ENCODE measurements at regions not wholly inside any gene's neighbourhood (a gene's known extent, or its start where the extent isn't known, plus 50 kb on each side); places are given as distances from the start of the nearest gene placed in this dataset.

DNA sequence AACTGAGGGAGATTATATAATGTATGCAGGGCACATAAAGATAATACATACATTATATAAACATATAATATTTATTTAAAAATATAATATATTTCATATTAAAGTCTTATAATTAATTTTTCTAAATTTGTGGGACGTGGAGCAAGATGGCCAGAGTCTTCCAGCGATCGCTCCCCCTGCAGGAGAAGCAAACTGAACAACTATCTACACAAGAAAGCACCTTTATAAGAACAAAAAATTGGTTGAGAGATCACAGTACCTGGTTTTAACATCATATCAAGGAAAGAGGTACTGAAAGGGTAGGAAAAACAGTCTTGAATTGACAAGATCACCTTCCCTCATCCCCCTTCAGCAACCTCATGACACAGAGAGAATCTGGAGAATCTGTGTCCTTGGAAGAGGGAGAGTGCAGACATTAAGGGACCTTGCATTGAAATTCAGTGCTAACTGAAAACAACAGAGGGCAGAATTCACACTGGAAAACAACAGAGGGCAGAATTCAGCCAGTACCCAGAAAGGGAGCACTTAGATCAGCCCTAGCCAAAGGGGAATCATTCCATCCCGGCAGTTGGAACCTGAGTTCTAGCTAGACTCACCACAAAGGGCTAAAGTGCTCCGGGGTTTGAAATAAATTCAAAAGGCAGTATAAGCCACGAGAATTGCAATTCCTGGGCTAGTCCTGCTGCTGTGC is 262.5 kb upstream of the NDST3 start:
- Mint-ChIP-seq H3K27ac (no peak overlapping the region), H3K4me3 (no peak overlapping the region), H3K36me3 (no peaks in the 10 kb centered on the region), H3K27me3 (no peaks in the 10 kb centered on the region), H3K9me3 (peaks cover 0 to 2% of the 10 kb centered on the region in 2 donors), H3K4me1 (no peaks in the 10 kb centered on the region)
- DNase-seq = no peak
- ATAC-seq (replicated peaks) = no peak

- no peak for ATAC-seq (replicated peaks)
- no peaks in the 10 kb centered on the region for H3K27me3 Mint-ChIP-seq
Observed at GRCh38 chr4:117773064-117773936, 261.0 kb upstream of the NDST3 start.

DNA sequence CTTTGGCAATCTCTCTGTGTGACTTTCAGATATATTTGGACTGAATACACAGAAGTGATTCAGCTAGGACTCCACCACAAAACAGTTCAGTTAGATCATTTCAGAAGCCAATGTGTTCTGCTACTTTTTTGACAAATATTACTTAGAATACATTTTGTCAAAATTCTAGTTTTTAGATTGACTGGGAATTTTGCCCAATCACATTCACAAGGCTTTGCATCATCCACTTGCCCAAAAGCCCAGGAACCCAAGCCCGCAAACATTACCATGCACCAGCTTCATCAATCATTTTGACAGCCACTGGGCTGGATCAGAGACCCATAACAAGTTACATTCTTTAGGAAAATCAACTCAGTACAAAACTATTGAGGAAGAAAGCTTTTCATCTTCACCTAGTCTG is 256.6 kb upstream of the NDST3 start:
- DNase-seq = no peak
- no peaks in the 10 kb centered on the region for H3K36me3 Mint-ChIP-seq
- no peak overlapping the region for H3K4me3 Mint-ChIP-seq
- peaks cover 0 to 2% of the 10 kb centered on the region in 2 donors for H3K9me3 Mint-ChIP-seq
- H3K4me1 Mint-ChIP-seq = no peaks in the 10 kb centered on the region
- no peak for ATAC-seq (replicated peaks)
- no peak overlapping the region for H3K27ac Mint-ChIP-seq
- no peaks in the 10 kb centered on the region for H3K27me3 Mint-ChIP-seq

More at GRCh38 chr4:117773064-117773936, 261.0 kb upstream of the NDST3 start:
- H3K36me3 Mint-ChIP-seq = no peaks in the 10 kb centered on the region
- H3K27ac Mint-ChIP-seq = no peak overlapping the region
- no peak overlapping the region for H3K4me3 Mint-ChIP-seq
- H3K9me3 Mint-ChIP-seq = peaks cover 0 to 2% of the 10 kb centered on the region in 2 donors
- no peak for DNase-seq
- no peaks in the 10 kb centered on the region for H3K4me1 Mint-ChIP-seq

DNA sequence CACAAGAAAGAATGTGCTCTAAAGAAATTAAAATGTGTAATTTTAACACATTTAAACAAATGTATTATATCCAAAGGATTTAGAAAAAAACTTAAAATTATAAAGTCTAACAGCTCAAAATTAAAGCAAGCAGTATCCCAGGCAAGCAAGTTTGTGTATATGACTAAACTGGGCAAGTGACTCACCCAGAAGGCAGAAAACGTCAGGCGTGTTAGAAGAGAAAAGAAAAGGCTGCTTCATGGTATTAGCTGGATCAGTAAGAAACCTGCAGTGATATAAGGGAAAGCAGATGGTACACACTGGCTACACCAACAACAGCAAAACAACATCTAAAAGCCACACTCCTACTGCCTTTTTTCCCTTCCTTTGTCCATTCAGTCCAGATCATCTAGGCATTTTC is 250.6 kb upstream of the NDST3 start:
- Mint-ChIP-seq H3K27me3 (no peaks in the 10 kb centered on the region), H3K27ac (no peak overlapping the region), H3K9me3 (no peaks in the 10 kb centered on the region), H3K36me3 (no peaks in the 10 kb centered on the region), H3K4me3 (no peak overlapping the region), H3K4me1 (no peaks in the 10 kb centered on the region)
- ATAC-seq (replicated peaks) (no peak), DNase-seq (no peak)

- no peaks in the 10 kb centered on the region for H3K4me1 Mint-ChIP-seq
- H3K27me3 Mint-ChIP-seq = no peaks in the 10 kb centered on the region
- H3K4me3 Mint-ChIP-seq = no peak overlapping the region
- no peak for DNase-seq
- H3K9me3 Mint-ChIP-seq = no peaks in the 10 kb centered on the region
- H3K27ac Mint-ChIP-seq = no peak overlapping the region
- no peaks in the 10 kb centered on the region for H3K36me3 Mint-ChIP-seq
- ATAC-seq (replicated peaks) = no peak
Observed at GRCh38 chr4:117784266-117784665, 250.0 kb upstream of the NDST3 start.

GRCh38 chr4:117786566-117786965 is 247.7 kb upstream of the NDST3 start:
- no peaks in the 10 kb centered on the region for H3K36me3 Mint-ChIP-seq
- no peak for ATAC-seq (replicated peaks)

DNA sequence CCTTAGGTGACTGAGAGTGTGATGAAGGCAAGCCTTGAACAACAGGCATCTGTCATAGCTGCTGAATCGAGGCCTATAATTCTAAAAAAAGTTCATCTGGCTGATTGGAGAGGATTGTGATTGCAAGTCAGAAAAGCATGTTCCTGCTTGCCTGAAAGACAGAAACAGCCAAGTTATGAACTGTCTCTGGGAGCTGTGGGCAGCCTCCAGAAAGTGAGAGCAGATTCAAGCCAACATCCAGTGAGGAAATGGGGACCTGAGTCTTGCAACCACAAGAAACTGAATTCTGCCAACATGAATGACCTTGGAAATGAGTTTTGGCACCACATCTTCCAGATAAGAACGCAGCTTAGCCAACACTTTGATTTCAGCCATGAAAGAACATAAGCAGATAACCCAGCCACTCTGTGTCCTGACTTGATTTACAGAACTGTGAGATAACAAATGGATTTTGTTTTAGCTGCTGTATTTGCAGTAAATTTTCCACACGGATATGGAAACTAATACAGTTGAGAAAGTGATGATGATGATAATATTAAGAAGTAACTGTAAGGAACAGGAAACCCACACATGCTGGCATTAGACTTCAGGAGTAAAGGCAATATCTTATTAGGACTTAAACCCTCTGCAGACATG is 240.3 kb upstream of the NDST3 start:
- Mint-ChIP-seq H3K4me3 (no peak overlapping the region), H3K27me3 (no peaks in the 10 kb centered on the region), H3K27ac (no peak overlapping the region), H3K36me3 (no peaks in the 10 kb centered on the region), H3K4me1 (no peaks in the 10 kb centered on the region), H3K9me3 (no peaks in the 10 kb centered on the region)
- DNase-seq = no peak
- no peak for ATAC-seq (replicated peaks)

More at GRCh38 chr4:117786566-117786965, 247.7 kb upstream of the NDST3 start:
- H3K27me3 Mint-ChIP-seq = no peaks in the 10 kb centered on the region
- no peak overlapping the region for H3K4me3 Mint-ChIP-seq
- no peaks in the 10 kb centered on the region for H3K9me3 Mint-ChIP-seq
- no peak for DNase-seq
- no peaks in the 10 kb centered on the region for H3K4me1 Mint-ChIP-seq
- no peak overlapping the region for H3K27ac Mint-ChIP-seq

GRCh38 chr4:117796677-117797076 is 237.6 kb upstream of the NDST3 start:
- Mint-ChIP-seq H3K9me3 (no peaks in the 10 kb centered on the region), H3K27me3 (no peaks in the 10 kb centered on the region), H3K4me3 (no peak overlapping the region), H3K4me1 (no peaks in the 10 kb centered on the region), H3K27ac (no peak overlapping the region), H3K36me3 (no peaks in the 10 kb centered on the region)
- DNase-seq (no peak), ATAC-seq (replicated peaks) (no peak)

DNA sequence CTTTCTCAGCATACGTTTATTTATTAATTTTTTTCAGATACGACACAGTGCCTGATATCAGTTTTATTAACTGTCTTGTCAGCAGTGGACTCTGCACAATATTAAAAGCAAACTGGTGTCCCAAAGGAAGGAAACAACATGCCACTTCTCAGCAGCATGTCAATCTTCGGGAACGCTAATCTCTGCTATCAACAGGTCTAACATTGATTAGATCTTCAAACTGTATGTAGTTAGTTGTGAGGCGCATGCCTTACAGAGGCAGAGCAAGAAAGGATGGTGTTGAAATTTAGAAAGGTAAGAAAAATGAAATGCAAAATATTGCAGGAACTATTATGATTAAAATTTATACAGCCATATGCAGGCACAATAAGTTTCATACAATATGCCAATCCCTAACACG is 233.7 kb upstream of the NDST3 start:
- DNase-seq (no peak), ATAC-seq (replicated peaks) (no peak)
- no peak overlapping the region for H3K4me3 Mint-ChIP-seq

GRCh38 chr4:117801756-117802155 is 232.5 kb upstream of the NDST3 start:
- H3K4me3 Mint-ChIP-seq = no peak overlapping the region
- DNase-seq (no peak), ATAC-seq (replicated peaks) (no peak)
- H3K4me1 Mint-ChIP-seq = no peaks in the 10 kb centered on the region
- H3K27ac Mint-ChIP-seq = no peak overlapping the region
- H3K9me3 Mint-ChIP-seq = peaks cover 0 to 3% of the 10 kb centered on the region in 2 donors
- no peaks in the 10 kb centered on the region for H3K36me3 Mint-ChIP-seq
- no peaks in the 10 kb centered on the region for H3K27me3 Mint-ChIP-seq

More for the DNA sequence above, 233.7 kb upstream of the NDST3 start:
- Mint-ChIP-seq H3K4me1 (no peaks in the 10 kb centered on the region), H3K36me3 (no peaks in the 10 kb centered on the region), H3K27me3 (no peaks in the 10 kb centered on the region), H3K27ac (no peak overlapping the region), H3K9me3 (peaks cover 0 to 3% of the 10 kb centered on the region in 2 donors)

DNA sequence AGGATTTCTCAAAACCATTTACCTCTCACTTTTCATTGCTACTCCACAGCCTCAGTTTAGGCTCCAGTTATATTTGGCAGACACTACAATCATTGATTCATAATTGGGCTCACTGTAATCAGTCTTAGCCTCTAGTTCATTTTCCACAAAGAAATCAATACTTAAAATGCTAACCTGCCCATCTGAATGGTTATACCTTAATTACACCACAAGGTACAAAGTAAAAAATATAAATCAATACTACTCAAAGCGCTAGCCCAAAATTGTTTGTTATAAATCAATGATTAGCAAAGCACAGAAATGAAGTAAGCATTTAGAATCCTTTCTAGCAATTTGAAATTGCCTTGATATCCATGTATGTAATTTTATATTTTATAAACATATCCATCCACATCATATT is 222.6 kb upstream of the NDST3 start:
- ATAC-seq (replicated peaks) = no peak
- no peaks in the 10 kb centered on the region for H3K27me3 Mint-ChIP-seq
- no peak overlapping the region for H3K27ac Mint-ChIP-seq
- H3K9me3 Mint-ChIP-seq = peaks cover 0 to 5% of the 10 kb centered on the region in 2 donors
- H3K4me3 Mint-ChIP-seq = no peak overlapping the region
- no peaks in the 10 kb centered on the region for H3K4me1 Mint-ChIP-seq
- DNase-seq = no peak
- no peaks in the 10 kb centered on the region for H3K36me3 Mint-ChIP-seq

DNA sequence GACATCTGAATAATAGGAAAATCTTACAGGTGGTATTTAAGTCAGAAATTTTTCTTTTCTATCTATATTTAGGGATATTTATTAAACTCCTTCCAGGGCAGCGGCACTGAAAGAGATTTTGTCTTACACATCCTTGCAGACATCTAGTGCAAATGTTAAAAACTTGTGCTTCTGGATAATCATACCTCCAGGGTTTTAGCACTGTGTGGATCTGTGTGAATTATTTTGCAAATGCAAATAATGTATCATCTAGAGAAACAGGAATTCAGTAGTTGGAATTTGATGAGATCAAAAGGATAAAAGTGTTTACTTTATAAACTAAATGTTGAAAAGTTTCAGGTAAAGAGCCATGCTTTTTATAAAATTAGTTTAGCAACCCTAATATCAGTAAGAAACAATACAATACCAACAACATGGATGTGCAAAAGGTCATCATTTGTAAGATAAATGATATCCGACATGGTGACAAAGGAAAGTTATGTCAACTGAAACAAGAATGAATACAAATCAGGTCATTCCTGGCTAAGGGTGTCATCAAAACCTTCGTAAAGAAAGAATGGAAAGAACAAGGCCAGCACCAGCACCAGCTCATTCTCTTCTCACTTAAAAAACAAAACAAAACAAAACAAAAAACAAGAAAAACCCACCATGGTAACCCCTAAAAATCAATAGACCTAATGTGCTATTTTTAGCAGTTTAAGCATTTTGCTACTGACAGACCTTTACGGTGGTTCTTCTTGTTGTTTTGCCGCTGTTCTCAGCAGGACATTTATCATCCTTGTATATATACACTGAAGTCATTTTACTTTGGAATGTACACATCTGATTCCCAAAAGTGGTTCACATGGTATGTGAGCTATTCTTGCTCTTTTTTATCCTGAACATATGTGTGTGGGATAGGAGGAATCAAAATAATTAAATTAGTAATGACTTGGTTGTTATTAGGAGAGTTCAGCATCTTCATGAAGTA is 219.7 kb upstream of the NDST3 start:
- no peaks in the 10 kb centered on the region for H3K4me1 Mint-ChIP-seq
- ATAC-seq (replicated peaks) = no peak
- DNase-seq = no peak
- H3K9me3 Mint-ChIP-seq = peaks cover 0 to 5% of the 10 kb centered on the region in 2 donors
- no peaks in the 10 kb centered on the region for H3K36me3 Mint-ChIP-seq
- H3K4me3 Mint-ChIP-seq = no peak overlapping the region
- no peak overlapping the region for H3K27ac Mint-ChIP-seq
- no peaks in the 10 kb centered on the region for H3K27me3 Mint-ChIP-seq

DNA sequence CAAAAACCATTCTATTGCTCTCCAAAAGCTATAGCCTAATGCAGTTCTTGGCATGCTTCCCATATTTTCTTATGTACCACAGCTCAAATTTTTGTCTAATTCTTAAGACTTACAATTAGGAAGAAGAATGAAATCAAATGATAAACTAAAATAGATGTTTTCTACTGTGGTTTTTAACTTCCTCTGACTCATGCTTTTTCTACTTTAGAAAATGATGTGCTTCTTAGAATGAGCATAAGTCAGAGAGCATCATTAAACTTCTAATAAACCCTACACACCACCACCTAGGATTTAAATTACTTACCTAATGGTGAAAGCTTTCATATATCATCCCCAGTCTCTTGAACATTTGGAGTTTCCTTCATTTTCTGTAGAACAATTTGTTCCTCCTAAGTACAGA is 217.0 kb upstream of the NDST3 start:
- Mint-ChIP-seq H3K4me1 (no peaks in the 10 kb centered on the region), H3K36me3 (no peaks in the 10 kb centered on the region), H3K9me3 (no peaks in the 10 kb centered on the region), H3K27me3 (no peaks in the 10 kb centered on the region), H3K27ac (no peak overlapping the region), H3K4me3 (no peak overlapping the region)
- DNase-seq (no peak), ATAC-seq (replicated peaks) (no peak)

GRCh38 chr4:117821834-117822233 is 212.5 kb upstream of the NDST3 start:
- H3K4me3 Mint-ChIP-seq = no peak overlapping the region
- DNase-seq (no peak), ATAC-seq (replicated peaks) (no peak)
- H3K9me3 Mint-ChIP-seq = peaks cover 0 to 4% of the 10 kb centered on the region in 2 donors
- no peaks in the 10 kb centered on the region for H3K27me3 Mint-ChIP-seq
- no peaks in the 10 kb centered on the region for H3K36me3 Mint-ChIP-seq
- no peak overlapping the region for H3K27ac Mint-ChIP-seq
- H3K4me1 Mint-ChIP-seq = no peaks in the 10 kb centered on the region

Measured in stimulated activated naive B cell treated with anti-CD40 and anti-IgM and Interleukin-4, amounts not matched to agents 10 μg/mL and 1 μg/mL and 100 μg/mL, for 72 hours (primary cell).